WTC11 (cell line): ENCODE measurements at regions not wholly inside any gene's neighbourhood (a gene's known extent, or its start where the extent isn't known, plus 50 kb on each side); places are given as distances from the start of the nearest gene placed in this dataset.

Experiments
- CREB1 ChIP-seq: sonication (generic); formaldehyde crosslinking; IDR thresholded peaks from 2 replicates; pipeline ENCODE4 v1.8.0; 2023; ENCODE audit warnings: mild to moderate bottlenecking, missing genetic modification reagents
- ZBTB43 ChIP-seq: sonication (generic); formaldehyde crosslinking; IDR thresholded peaks from 2 replicates; pipeline ENCODE4 v1.8.1; 2023; ENCODE audit warnings: mild to moderate bottlenecking, missing genetic modification reagents
- TF ChIP-seq, protein P1 (sequence below): fragments of 200-600 bp; IDR thresholded peaks from 2 replicates; pipeline ENCODE4 v1.8.0; 2022; ENCODE audit warnings: antibody characterized with exemption

- TF ChIP-seq CREB1 (no peak), ZBTB43 (no peak)
- TF ChIP-seq, protein P1, sequence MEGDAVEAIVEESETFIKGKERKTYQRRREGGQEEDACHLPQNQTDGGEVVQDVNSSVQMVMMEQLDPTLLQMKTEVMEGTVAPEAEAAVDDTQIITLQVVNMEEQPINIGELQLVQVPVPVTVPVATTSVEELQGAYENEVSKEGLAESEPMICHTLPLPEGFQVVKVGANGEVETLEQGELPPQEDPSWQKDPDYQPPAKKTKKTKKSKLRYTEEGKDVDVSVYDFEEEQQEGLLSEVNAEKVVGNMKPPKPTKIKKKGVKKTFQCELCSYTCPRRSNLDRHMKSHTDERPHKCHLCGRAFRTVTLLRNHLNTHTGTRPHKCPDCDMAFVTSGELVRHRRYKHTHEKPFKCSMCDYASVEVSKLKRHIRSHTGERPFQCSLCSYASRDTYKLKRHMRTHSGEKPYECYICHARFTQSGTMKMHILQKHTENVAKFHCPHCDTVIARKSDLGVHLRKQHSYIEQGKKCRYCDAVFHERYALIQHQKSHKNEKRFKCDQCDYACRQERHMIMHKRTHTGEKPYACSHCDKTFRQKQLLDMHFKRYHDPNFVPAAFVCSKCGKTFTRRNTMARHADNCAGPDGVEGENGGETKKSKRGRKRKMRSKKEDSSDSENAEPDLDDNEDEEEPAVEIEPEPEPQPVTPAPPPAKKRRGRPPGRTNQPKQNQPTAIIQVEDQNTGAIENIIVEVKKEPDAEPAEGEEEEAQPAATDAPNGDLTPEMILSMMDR: no peak
These were observed 436.4 kb downstream of the FBXO15 start for GRCh38 chr18:73711256-73711655.
